ENCODE measurements at regions not wholly inside any gene's neighbourhood (a gene's known extent, or its start where the extent isn't known, plus 50 kb on each side); places are given as distances from the start of the nearest gene placed in this dataset.

DNA sequence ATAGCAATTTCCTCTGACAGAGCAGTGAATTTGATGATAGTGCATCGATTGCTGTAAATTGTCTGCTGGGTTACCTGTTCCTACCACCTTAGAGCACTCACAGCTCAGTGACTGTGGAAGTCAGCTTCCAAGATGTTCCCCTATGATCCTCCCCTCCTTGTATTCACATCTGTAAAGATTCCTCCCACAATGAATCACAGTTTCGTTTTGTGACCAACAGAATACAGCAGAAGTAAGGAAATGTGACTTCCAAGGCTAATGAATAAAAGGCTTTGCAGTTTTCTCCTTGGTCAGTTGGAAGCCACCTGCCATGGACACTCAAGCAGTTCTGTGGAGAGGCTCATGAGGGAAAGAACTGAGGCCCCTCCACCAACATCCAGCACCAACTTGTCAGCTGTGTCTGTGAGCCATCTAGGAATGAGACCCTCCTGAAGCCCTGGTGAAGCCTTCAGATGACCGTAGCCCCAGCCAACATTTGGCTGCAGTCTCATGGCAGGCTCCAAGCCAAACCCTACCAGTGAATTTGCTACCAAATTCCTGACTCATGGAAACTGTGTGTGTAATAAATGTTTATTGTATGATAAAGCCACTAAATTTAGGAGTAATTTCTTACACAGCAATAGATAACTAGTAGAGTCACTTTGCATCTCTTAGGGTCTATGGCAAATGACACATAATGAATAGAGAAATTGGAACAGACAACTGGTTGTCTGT, 309.5 kb upstream of the NPVF start:
- TF ChIP-seq, protein P1, sequence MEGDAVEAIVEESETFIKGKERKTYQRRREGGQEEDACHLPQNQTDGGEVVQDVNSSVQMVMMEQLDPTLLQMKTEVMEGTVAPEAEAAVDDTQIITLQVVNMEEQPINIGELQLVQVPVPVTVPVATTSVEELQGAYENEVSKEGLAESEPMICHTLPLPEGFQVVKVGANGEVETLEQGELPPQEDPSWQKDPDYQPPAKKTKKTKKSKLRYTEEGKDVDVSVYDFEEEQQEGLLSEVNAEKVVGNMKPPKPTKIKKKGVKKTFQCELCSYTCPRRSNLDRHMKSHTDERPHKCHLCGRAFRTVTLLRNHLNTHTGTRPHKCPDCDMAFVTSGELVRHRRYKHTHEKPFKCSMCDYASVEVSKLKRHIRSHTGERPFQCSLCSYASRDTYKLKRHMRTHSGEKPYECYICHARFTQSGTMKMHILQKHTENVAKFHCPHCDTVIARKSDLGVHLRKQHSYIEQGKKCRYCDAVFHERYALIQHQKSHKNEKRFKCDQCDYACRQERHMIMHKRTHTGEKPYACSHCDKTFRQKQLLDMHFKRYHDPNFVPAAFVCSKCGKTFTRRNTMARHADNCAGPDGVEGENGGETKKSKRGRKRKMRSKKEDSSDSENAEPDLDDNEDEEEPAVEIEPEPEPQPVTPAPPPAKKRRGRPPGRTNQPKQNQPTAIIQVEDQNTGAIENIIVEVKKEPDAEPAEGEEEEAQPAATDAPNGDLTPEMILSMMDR (conservative IDR thresholded peaks at IDR 0.05; ENCODE audit: low read depth), result no peak
- no peak for DNase-seq (ENCODE audit: low spot score)
- CTCF ChIA-PET, result no interaction called here
- H3K27ac ChIP-seq, result no peak overlapping the region
- POLR2A ChIA-PET (ENCODE audit: low non-redundant PET), result interaction anchor here (0.6 kb wide), 1 partner anchor 20 kb away, joined by 3 read pairs; no protein-coding TSS in a partner anchor

DNA sequence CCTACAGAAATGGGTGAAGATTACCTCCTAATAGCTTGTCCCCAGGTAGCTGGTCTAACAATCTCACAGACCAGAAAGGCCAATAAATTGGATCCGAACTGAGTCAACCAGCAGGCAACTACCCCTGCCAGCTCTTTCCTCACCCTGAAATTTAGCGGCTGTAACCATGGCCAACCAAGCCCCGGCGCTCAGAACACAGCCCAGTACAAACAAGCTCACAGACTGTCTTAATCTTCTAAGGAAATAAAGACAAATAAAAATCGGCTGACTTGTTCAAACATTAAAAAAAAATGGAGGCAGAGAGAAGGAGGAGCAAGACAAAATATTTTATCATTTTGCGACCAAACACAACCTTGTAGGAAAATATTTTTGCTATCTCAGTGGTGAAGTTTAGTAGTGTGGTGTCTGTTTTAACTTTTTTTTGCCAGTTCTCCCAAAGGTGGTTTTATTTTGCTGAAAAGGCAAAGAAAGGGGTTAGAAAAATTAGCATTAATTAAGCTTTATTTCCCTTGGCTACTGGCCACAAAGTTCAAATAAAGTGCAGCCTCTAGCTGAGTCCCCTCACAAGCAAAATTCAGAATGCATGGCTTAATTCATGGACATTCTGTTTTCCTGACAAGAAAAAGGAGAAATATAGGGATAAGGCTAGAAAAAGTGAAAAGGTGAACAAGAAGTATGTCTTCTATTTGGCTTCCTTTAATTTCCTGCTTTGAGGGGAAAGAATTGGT, 313.0 kb upstream of the NPVF start:
- no peak overlapping the region for H3K27ac ChIP-seq
- POLR2A ChIA-PET (ENCODE audit: low non-redundant PET), result no interaction called here
- TF ChIP-seq, protein P1 (conservative IDR thresholded peaks at IDR 0.05; ENCODE audit: low read depth), result no peak
- DNase-seq (ENCODE audit: low spot score), result no peak
- CTCF ChIA-PET, result interaction anchor here (0.7 kb wide), 1 partner anchor 314 kb away, joined by 4 read pairs; no protein-coding TSS in a partner anchor

DNA sequence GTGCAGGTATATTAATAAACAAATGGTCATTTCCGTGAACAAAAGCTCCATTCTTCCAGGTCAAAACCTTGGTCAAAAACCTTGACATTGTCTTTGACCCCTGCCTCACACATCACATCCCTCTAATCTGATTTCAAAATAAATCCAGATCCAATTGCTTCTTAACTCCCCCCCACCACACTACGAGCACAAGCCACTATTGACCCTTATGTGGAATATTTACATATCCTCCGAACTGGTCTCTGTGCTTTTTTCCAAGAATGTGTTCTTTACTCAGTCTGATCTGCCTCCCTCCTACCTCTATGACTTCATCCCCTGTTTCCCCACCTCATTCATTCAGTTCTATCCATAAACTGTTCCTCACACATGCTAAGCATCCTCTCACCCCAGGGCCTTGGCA, 313.6 kb upstream of the NPVF start:
- TF ChIP-seq, protein P1 (conservative IDR thresholded peaks at IDR 0.05; ENCODE audit: low read depth), result no peak
- ChIA-PET POLR2A (ENCODE audit: low non-redundant PET) (no interaction called here), CTCF (no interaction called here)
- H3K27ac ChIP-seq, result no peak overlapping the region
- no peak for DNase-seq (ENCODE audit: low spot score)

DNA sequence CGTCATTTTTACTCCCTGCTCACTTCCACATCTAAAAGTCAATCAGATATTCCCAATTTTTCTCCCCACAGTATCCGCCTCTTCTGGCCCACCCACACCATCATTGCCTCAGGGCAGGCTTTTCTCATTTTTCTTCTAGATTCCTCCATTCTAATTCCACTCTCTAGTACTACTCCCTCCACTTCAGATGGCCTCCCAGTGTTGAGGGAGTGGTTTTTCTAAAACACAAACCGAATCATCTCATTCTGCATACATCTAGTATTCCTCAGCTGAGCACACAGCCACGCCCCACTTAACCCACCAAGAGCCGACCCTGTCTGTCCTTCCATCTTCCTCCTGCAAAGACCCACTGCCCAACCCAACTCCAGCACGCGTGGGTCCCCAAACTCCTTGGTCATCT, 314.9 kb upstream of the NPVF start:
- ChIA-PET POLR2A (ENCODE audit: low non-redundant PET) (no interaction called here), CTCF (no interaction called here)
- DNase-seq (ENCODE audit: low spot score), result no peak
- no peak overlapping the region for H3K27ac ChIP-seq
- TF ChIP-seq, protein P1 (conservative IDR thresholded peaks at IDR 0.05; ENCODE audit: low read depth), result no peak

DNA sequence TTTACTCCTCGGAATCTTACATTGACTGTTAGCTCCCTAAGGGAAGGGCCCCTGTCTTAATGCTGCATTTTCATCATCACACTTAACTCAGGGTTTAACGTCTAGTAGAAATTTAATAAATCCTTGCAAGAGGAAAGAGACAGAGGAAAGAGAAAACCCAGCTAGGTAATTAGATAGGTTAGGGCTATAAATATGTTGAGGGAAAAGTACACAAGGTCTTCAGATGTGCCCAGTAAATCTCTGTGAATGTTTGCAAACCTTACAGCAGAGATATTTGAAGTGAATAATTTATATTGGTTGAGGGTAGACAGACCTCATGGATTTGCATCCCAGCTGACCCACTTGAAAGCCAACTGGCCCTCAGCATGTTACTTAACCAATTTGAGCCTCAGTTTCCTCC, 315.5 kb upstream of the NPVF start:
- POLR2A ChIA-PET (ENCODE audit: low non-redundant PET), result no interaction called here
- DNase-seq (ENCODE audit: low spot score), result no peak
- TF ChIP-seq, protein P1 (conservative IDR thresholded peaks at IDR 0.05; ENCODE audit: low read depth), result no peak
- CTCF ChIA-PET, result no interaction called here
- H3K27ac ChIP-seq, result no peak overlapping the region

DNA sequence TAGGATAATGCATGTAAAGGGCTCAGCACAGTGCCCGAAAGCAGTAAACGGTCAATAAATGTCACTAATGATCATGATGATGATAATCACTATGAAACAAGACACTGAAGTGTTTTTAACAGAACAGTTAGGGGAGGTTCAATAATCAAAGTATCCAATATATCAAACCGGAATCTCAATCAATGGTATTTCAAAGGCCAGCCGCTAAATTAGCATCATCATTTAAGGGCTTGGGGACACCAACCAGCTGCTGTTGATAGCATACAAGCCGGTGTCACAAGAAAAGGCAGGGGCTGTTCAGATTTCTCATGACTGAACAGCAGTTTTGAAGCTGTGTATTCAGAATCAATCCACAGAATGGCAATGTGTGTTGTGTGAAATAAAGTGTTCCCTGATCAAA, 316.0 kb upstream of the NPVF start:
- H3K27ac ChIP-seq, result no peak overlapping the region
- ChIA-PET CTCF (interaction anchor here (0.7 kb wide), 1 partner anchor 15 kb away, joined by 3 read pairs; no protein-coding TSS in a partner anchor), POLR2A (ENCODE audit: low non-redundant PET) (no interaction called here)
- TF ChIP-seq, protein P1 (conservative IDR thresholded peaks at IDR 0.05; ENCODE audit: low read depth), result no peak
- DNase-seq (ENCODE audit: low spot score), result no peak

Data from RWPE1 (cell line).